ENCODE measurements at regions not wholly inside any gene's neighbourhood (a gene's known extent, or its start where the extent isn't known, plus 50 kb on each side); places are given as distances from the start of the nearest gene placed in this dataset.

GRCh38 chr22:47396105-47396504, 633.7 kb downstream of the TBC1D22A start:
- H3K9me3 ChIP-seq (replicated peaks; ENCODE audit: insufficient read depth, low read length) = no peaks in the 10 kb centered on the region

GRCh38 chr22:47395481-47395880, 633.0 kb downstream of the TBC1D22A start:
- no peak for TF ChIP-seq EZH2 (optimal IDR thresholded peaks at IDR 0.05; ENCODE audit: low read depth, low read length)
- TF ChIP-seq EZH2phosphoT487 (IDR thresholded peaks at IDR 0.05; ENCODE audit: low read length) = no peak
- no peak for TF ChIP-seq CTCF (IDR thresholded peaks at IDR 0.05; ENCODE audit: low read length)
- Histone ChIP-seq H3K27me3 (replicated peaks; ENCODE audit: insufficient read depth, low read length) (peaks cover 4% of the 10 kb centered on the region; the same call in 1 of the 2 replicates), H3K79me2 (ENCODE audit: low read length) (no peaks in the 10 kb centered on the region), H3K4me1 (ENCODE audit: low read length) (no peaks in the 10 kb centered on the region), H3K4me2 (ENCODE audit: low read depth, low read length) (no peak overlapping the region), H4K20me1 (ENCODE audit: insufficient read depth, low read length) (no peaks in the 10 kb centered on the region), H3K9me2 (replicated peaks; ENCODE audit: insufficient read depth, low read length) (no peaks in the 10 kb centered on the region), H3K9me3 (replicated peaks; ENCODE audit: insufficient read depth, low read length) (no peaks in the 10 kb centered on the region), H2AFZ (ENCODE audit: low read length) (no peak overlapping the region), H3K9ac (ENCODE audit: low read length) (no peak overlapping the region), H3K27ac (ENCODE audit: low read length) (no peak overlapping the region), H3F3A (ENCODE audit: insufficient read depth, low read length) (no peaks in the 10 kb centered on the region), H3K36me3 (replicated peaks; ENCODE audit: insufficient read depth, low read length) (no peaks in the 10 kb centered on the region), H3K4me3 (ENCODE audit: low read length) (no peak overlapping the region)
- DNase-seq = no peak

More at GRCh38 chr22:47396105-47396504, 633.7 kb downstream of the TBC1D22A start:
- Histone ChIP-seq H3K4me2 (ENCODE audit: low read depth, low read length) (no peak overlapping the region), H3K36me3 (replicated peaks; ENCODE audit: insufficient read depth, low read length) (no peaks in the 10 kb centered on the region), H3K4me1 (ENCODE audit: low read length) (no peaks in the 10 kb centered on the region), H3K9me2 (replicated peaks; ENCODE audit: insufficient read depth, low read length) (no peaks in the 10 kb centered on the region), H4K20me1 (ENCODE audit: insufficient read depth, low read length) (no peaks in the 10 kb centered on the region), H2AFZ (ENCODE audit: low read length) (no peak overlapping the region), H3K4me3 (ENCODE audit: low read length) (no peak overlapping the region), H3K27me3 (replicated peaks; ENCODE audit: insufficient read depth, low read length) (peaks cover 1% of the 10 kb centered on the region; the same call in 1 of the 2 replicates), H3K9ac (ENCODE audit: low read length) (no peak overlapping the region), H3K27ac (ENCODE audit: low read length) (no peak overlapping the region), H3K79me2 (ENCODE audit: low read length) (no peaks in the 10 kb centered on the region), H3F3A (ENCODE audit: insufficient read depth, low read length) (no peaks in the 10 kb centered on the region)
- no peak for DNase-seq
- TF ChIP-seq EZH2 (optimal IDR thresholded peaks at IDR 0.05; ENCODE audit: low read depth, low read length) (no peak), CTCF (IDR thresholded peaks at IDR 0.05; ENCODE audit: low read length) (no peak), EZH2phosphoT487 (IDR thresholded peaks at IDR 0.05; ENCODE audit: low read length) (no peak)

- no peak for TF ChIP-seq EZH2 (optimal IDR thresholded peaks at IDR 0.05; ENCODE audit: low read depth, low read length)
- TF ChIP-seq CTCF (IDR thresholded peaks at IDR 0.05; ENCODE audit: low read length) = no peak
- TF ChIP-seq EZH2phosphoT487 (IDR thresholded peaks at IDR 0.05; ENCODE audit: low read length) = no peak
- Histone ChIP-seq H3K9ac (ENCODE audit: low read length) (no peak overlapping the region), H4K20me1 (ENCODE audit: insufficient read depth, low read length) (no peaks in the 10 kb centered on the region), H3K4me1 (ENCODE audit: low read length) (no peaks in the 10 kb centered on the region), H3K4me3 (ENCODE audit: low read length) (no peak overlapping the region), H3K27me3 (replicated peaks; ENCODE audit: insufficient read depth, low read length) (peaks cover 4% of the 10 kb centered on the region; the same call in 1 of the 2 replicates), H3F3A (ENCODE audit: insufficient read depth, low read length) (no peaks in the 10 kb centered on the region), H2AFZ (ENCODE audit: low read length) (no peak overlapping the region), H3K27ac (ENCODE audit: low read length) (no peak overlapping the region), H3K79me2 (ENCODE audit: low read length) (no peaks in the 10 kb centered on the region), H3K9me3 (replicated peaks; ENCODE audit: insufficient read depth, low read length) (no peaks in the 10 kb centered on the region), H3K9me2 (replicated peaks; ENCODE audit: insufficient read depth, low read length) (no peaks in the 10 kb centered on the region), H3K4me2 (ENCODE audit: low read depth, low read length) (no peak overlapping the region), H3K36me3 (replicated peaks; ENCODE audit: insufficient read depth, low read length) (no peaks in the 10 kb centered on the region)
- no peak for DNase-seq
Measured at GRCh38 chr22:47394504-47395440, 632.3 kb downstream of the TBC1D22A start.

Data from MM.1S (cell line).